Prostate gland (tissue), 2 donors: ENCODE measurements at regions not wholly inside any gene's neighbourhood (a gene's known extent, or its start where the extent isn't known, plus 50 kb on each side); places are given as distances from the start of the nearest gene placed in this dataset.
"Not testable (repeated sequence)": the region's sequence is repeated elsewhere in the genome, so short reads cannot be mapped to it uniquely, and the experiment has no call there.

Experiments used
- DNase-seq: peaks from one replicate; pipeline ENCODE4 v3.0.0-alpha.2; 2019; ENCODE audit warnings: low spot score
- H3K27ac ChIP-seq, 2 donors: fragments of 200-600 bp; sonication (generic); 2 replicates each; pipeline ENCODE4 v1.5.1; 2017 to 2019
- H3K27me3 ChIP-seq: fragments of 200-600 bp; sonication (generic); replicated peaks from 2 replicates; pipeline ENCODE4 v1.5.1; 2019; ENCODE audit not compliant: insufficient read depth
- H3K36me3 ChIP-seq, 2 donors: fragments of 200-600 bp; sonication (generic); 1 replicate in 1 of 2; 2 replicates in 1 of 2; pipeline versions ENCODE4 v1.5.1 to v1.8.1; 2017 to 2019
- H3K4me1 ChIP-seq: fragments of 200-600 bp; sonication (generic); replicated peaks from 2 replicates; pipeline ENCODE4 v1.5.1; 2019
- H3K4me3 ChIP-seq, 2 donors: fragments of 200-600 bp; sonication (generic); 2 replicates each; pipeline ENCODE4 v1.5.1; 2017 to 2019
- H3K9me3 ChIP-seq: fragments of 200-600 bp; sonication (generic); 2 replicates; pipeline ENCODE4 v1.5.1; 2017
- WGBS: methylation state at CpG from one replicate; pipeline ENCODE4 v1.1.5; 2018; 5-methylcytosine and 5-hydroxymethylcytosine counted together
- intact Hi-C: fragments of 100-400 bp; cut with DNase I; formaldehyde crosslinking; loops from one replicate; pipeline ENCODE4 v1.14.2; 2022

DNA sequence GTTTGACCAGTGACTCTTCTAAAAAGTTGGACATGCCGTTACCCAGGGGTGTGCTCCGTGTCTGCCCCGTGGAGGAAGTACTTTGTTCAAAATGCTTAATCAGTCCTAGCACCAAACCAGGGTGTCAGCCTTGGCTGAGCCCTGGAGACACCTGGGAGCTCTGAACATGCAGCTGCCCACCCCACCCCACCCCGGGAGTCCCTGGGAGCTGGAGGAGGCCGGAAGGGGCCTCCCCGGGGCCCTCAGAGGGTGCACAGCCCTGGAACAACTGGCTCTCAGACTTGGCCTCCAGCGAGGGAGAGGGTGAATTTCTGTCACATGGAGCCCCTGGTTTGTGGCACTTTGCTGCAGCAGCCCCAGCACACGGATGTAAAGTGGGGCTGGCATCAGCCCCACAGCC lies 152.1 kb downstream of the LAT start:
- H3K4me1 ChIP-seq, H3K36me3 ChIP-seq, H3K27me3 ChIP-seq, DNase-seq, H3K9me3 ChIP-seq, intact Hi-C loops, H3K4me3 ChIP-seq, H3K27ac ChIP-seq: not testable (repeated sequence)
- 83% methylated on average over 4 of the region's 8 CpGs for WGBS

GRCh38 chr16:29136046-29136696 lies 151.3 kb downstream of the LAT start:
- 95% methylated on average over 3 of the region's 4 CpGs for WGBS
- DNase-seq, intact Hi-C loops: not testable (repeated sequence)

DNA sequence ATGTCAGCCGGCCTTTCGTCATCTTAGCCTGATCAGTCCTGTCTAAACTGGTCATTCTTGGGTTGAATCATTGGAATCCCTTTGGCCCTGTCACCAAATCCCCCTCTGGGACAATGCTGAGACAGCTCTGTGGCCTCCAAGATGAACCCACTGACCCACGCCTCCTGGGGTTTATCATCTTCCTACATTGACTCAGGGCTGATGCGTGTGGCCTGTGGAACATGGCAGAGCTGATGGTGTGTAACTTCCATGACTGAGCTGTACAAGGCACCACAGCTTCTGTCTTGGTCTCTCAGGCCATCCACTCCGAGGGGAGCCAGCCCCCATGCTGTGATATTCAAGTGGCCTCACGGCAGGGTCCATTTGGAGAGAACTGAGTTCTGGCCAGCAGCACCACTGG lies 150.2 kb downstream of the LAT start:
- H3K27me3 ChIP-seq, H3K9me3 ChIP-seq, H3K4me1 ChIP-seq, DNase-seq, H3K4me3 ChIP-seq, H3K27ac ChIP-seq, H3K36me3 ChIP-seq, intact Hi-C loops: not testable (repeated sequence)
- WGBS = 98% methylated on average over 6 of the region's 6 CpGs

More at GRCh38 chr16:29136046-29136696, 151.3 kb downstream of the LAT start:
- H3K9me3 ChIP-seq, H3K4me1 ChIP-seq, H3K27me3 ChIP-seq, H3K27ac ChIP-seq, H3K4me3 ChIP-seq, H3K36me3 ChIP-seq: not testable (repeated sequence)

- H3K4me3 ChIP-seq, H3K27me3 ChIP-seq, H3K9me3 ChIP-seq, H3K4me1 ChIP-seq, H3K36me3 ChIP-seq, DNase-seq, H3K27ac ChIP-seq, intact Hi-C loops: not testable (repeated sequence)
- WGBS = 88% methylated on average over 25 of the region's 25 CpGs
Observed at GRCh38 chr16:29133681-29134430, 149.0 kb downstream of the LAT start.

DNA sequence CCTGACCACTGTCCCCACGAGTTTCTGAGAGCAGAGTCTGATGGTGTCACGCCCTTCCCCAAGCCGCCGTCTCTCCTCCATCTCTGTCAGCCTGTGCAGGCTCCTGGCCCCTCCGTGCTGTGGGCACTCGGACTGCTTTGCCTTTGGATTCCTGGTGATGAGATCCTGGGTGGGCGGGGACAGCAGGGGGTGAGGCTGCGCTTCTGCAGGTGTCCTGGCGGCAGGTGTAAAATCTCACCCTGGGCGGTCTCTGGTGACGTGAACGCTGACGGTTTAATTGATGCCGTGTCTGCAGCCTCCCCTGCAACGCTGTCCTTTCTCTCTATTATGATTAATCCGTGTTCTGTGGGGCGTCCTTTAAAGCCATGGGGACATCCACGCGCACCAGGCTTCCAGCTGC lies 148.0 kb downstream of the LAT start:
- H3K36me3 ChIP-seq, H3K27me3 ChIP-seq, H3K27ac ChIP-seq, H3K4me3 ChIP-seq, H3K9me3 ChIP-seq, intact Hi-C loops, DNase-seq, H3K4me1 ChIP-seq: not testable (repeated sequence)
- WGBS = 39% methylated on average over 16 of the region's 19 CpGs

- not testable (repeated sequence) for DNase-seq, H3K27ac ChIP-seq
Observed at GRCh38 chr16:29132444-29132843, 147.6 kb downstream of the LAT start.

GRCh38 chr16:29130901-29131851 lies 146.3 kb downstream of the LAT start:
- H3K36me3 ChIP-seq, H3K4me3 ChIP-seq, DNase-seq, H3K27ac ChIP-seq, intact Hi-C loops, H3K4me1 ChIP-seq, H3K27me3 ChIP-seq, H3K9me3 ChIP-seq: not testable (repeated sequence)
- 51% methylated on average over 28 of the region's 33 CpGs for WGBS

More at GRCh38 chr16:29132444-29132843, 147.6 kb downstream of the LAT start:
- intact Hi-C loops, H3K9me3 ChIP-seq, H3K36me3 ChIP-seq, H3K4me1 ChIP-seq, H3K4me3 ChIP-seq, H3K27me3 ChIP-seq: not testable (repeated sequence)
- WGBS = 46% methylated on average over 11 of the region's 14 CpGs

DNA sequence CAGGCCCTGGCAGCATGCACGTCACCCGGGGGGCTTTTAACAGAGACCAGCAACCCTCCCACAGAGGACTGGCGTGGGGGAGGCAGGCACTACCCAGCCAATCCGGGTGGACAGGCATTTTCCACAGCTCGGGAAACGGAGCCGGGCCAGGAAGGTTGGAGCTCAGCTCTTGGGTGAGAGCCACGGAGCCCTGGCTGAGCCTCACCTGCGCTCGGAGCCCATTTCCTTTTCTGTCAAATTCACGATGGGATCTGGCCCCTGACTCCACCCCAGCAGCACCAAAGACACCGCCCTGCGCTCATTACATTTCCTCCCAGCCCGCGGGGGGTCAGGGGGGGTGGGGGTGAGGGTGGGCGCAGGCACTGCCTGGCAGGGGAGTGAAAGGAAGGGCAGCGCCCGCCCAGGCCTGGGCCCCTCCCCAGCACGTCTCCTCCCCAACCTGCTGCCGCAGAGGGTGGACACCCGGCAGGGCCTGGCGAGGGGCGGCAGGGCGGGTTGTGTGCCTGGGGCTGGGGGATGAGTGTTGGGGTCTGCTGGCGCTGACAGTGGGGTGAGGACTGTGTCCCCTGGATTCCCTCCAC lies 145.4 kb downstream of the LAT start:
- H3K4me1 ChIP-seq, intact Hi-C loops, DNase-seq, H3K9me3 ChIP-seq, H3K27me3 ChIP-seq, H3K36me3 ChIP-seq, H3K4me3 ChIP-seq, H3K27ac ChIP-seq: not testable (repeated sequence)
- 73% methylated on average over 25 of the region's 25 CpGs for WGBS

GRCh38 chr16:29129458-29130038 lies 144.7 kb downstream of the LAT start:
- H3K36me3 ChIP-seq, DNase-seq, H3K9me3 ChIP-seq, H3K27me3 ChIP-seq, intact Hi-C loops, H3K4me1 ChIP-seq, H3K4me3 ChIP-seq, H3K27ac ChIP-seq: not testable (repeated sequence)
- 65% methylated on average over 15 of the region's 18 CpGs for WGBS

DNA sequence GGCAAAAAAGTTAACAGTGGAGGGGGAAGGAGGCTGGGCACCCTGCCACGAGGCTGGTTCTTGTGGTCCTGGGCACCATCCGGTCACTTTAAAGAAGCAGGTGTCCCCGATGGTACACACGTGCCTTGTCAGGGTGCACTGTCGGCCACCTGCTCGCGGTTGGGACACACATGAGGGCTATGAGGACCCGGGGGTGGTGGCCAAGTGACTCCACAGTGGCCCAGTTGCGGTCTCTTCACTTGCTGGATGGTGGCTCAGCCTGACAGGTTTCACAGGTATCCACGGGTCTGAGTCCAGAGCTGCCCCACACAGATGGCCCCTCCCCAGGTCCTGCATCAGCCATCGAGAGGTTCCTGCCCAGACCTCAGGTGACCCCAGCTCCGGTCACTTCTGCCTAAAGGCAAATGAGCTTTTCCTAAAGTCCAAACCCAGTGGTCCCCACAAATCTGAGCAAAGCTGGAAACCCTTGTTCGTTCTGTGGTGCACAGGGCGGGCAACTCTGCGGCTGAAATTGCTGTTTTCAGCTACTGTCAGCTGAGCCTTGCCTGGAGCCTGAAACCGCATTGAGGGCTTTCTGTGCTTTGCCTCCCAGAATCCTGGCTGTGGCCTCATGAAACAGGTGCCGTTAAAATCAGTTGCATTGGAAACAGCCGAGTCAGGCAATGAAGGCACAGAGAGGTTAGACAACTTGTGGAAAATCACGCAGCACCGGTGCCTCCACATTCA lies 144.0 kb downstream of the LAT start:
- H3K4me3 ChIP-seq, intact Hi-C loops, H3K36me3 ChIP-seq, H3K27ac ChIP-seq, H3K4me1 ChIP-seq, H3K9me3 ChIP-seq, H3K27me3 ChIP-seq, DNase-seq: not testable (repeated sequence)
- WGBS = 61% methylated on average over 20 of the region's 20 CpGs

GRCh38 chr16:29127806-29128420 lies 143.1 kb downstream of the LAT start:
- H3K27me3 ChIP-seq, DNase-seq, H3K9me3 ChIP-seq, H3K4me1 ChIP-seq, H3K4me3 ChIP-seq, H3K36me3 ChIP-seq, intact Hi-C loops, H3K27ac ChIP-seq: not testable (repeated sequence)
- WGBS = 77% methylated on average over 29 of the region's 29 CpGs
